PC-3 (cell line): ENCODE measurements at regions not wholly inside any gene's neighbourhood (a gene's known extent, or its start where the extent isn't known, plus 50 kb on each side); places are given as distances from the start of the nearest gene placed in this dataset.
"Not testable (repeated sequence)": the region's sequence is repeated elsewhere in the genome, so short reads cannot be mapped to it uniquely, and the experiment has no call there.

Experiments
- ATAC-seq: fragments of 200-7000 bp; cut with Tn5 transposase; 2 replicates; pipeline ENCODE4 v1.9.1; 2020; ENCODE audit warnings: mild to moderate bottlenecking, moderate library complexity
- BruUV-seq: library from RNA; stranded (reverse); fragments of 400-500 nt; replicated peaks from 2 replicates; lab custom pipeline; 2021; lab: Mats Ljungman, UMichigan
- CTCF ChIA-PET: fragments of 300-600 bp; sonication (Branson Sonifier 250); formaldehyde crosslinking; loops from one replicate; lab custom pipeline; 2022; ENCODE audit warnings: antibody characterized with exemption; lab: Charles Lee
- POLR2A ChIA-PET: fragments of 300-600 bp; sonication (Branson Sonifier 250); formaldehyde crosslinking; loops from one replicate; lab custom pipeline; 2022; ENCODE audit warnings: antibody characterized with exemption; ENCODE audit not compliant: unreplicated experiment; lab: Charles Lee
- DNase-seq: peaks from one replicate; pipeline ENCODE4 v3.0.0-alpha.2; 2015
- H2AFZ ChIP-seq: fragments of 300-600 bp; sonication (generic); 2 replicates; pipeline ENCODE4 v1.6.0; 2016; ENCODE audit warnings: antibody characterized with exemption, low read length
- H3F3A ChIP-seq: fragments of 300-600 bp; sonication (generic); one replicate; pipeline ENCODE4 v1.6.0; 2017; ENCODE audit warnings: antibody characterized with exemption, low read length, control low read depth, mild to moderate bottlenecking; ENCODE audit not compliant: unreplicated experiment
- H3K27ac ChIP-seq: fragments of 300-600 bp; sonication (generic); 2 replicates; pipeline ENCODE4 v1.5.1; 2016; ENCODE audit warnings: mild to moderate bottlenecking, low read length
- H3K27me3 ChIP-seq: fragments of 300-600 bp; sonication (generic); 2 replicates; pipeline ENCODE4 v1.6.1; 2016; ENCODE audit warnings: low read length, mixed read lengths
- H3K36me3 ChIP-seq: fragments of 300-600 bp; sonication (generic); 2 replicates; pipeline ENCODE4 v1.6.1; 2016; ENCODE audit warnings: low read depth, mixed run types, low read length, mixed read lengths
- H3K4me1 ChIP-seq: fragments of 300-600 bp; sonication (generic); 2 replicates; pipeline ENCODE4 v1.5.1; 2016; ENCODE audit warnings: low read length; ENCODE audit not compliant: insufficient read depth
- H3K4me2 ChIP-seq: fragments of 300-600 bp; sonication (generic); 2 replicates; pipeline ENCODE4 v1.6.0; 2016; ENCODE audit warnings: low read length
- H3K4me3 ChIP-seq: fragments of 300-600 bp; sonication (generic); 2 replicates; pipeline ENCODE4 v1.5.1; 2016; ENCODE audit warnings: mild to moderate bottlenecking, low read length, mixed read lengths
- H3K79me2 ChIP-seq: fragments of 300-600 bp; sonication (generic); 2 replicates; pipeline ENCODE4 v1.6.1; 2017; ENCODE audit warnings: low read length, mixed read lengths
- H3K9ac ChIP-seq: fragments of 300-600 bp; sonication (generic); 2 replicates; pipeline ENCODE4 v1.6.0; 2016; ENCODE audit warnings: mild to moderate bottlenecking, low read length
- H3K9me2 ChIP-seq: fragments of 300-600 bp; sonication (generic); replicated peaks from 2 replicates; pipeline ENCODE4 v1.6.1; 2016; ENCODE audit warnings: mixed run types, low read length, mixed read lengths
- H3K9me3 ChIP-seq: fragments of 300-600 bp; sonication (generic); 2 replicates; pipeline ENCODE4 v1.6.1; 2016; ENCODE audit warnings: low read length, mixed read lengths
- H4K20me1 ChIP-seq: fragments of 300-600 bp; sonication (generic); 2 replicates; pipeline ENCODE4 v1.6.1; 2016; ENCODE audit warnings: low read length, mixed read lengths
- CTCF ChIP-seq: fragments of 300-600 bp; sonication (generic); conservative IDR thresholded peaks from 2 replicates; pipeline ENCODE4 v1.5.1; 2017; ENCODE audit warnings: antibody characterized with exemption, low read depth, mild to moderate bottlenecking, low read length
- EZH2 ChIP-seq: fragments of 300-600 bp; sonication (generic); IDR thresholded peaks from one replicate; pipeline ENCODE4 v1.6.1; 2017; ENCODE audit warnings: antibody characterized with exemption, mild to moderate bottlenecking, low read length; ENCODE audit not compliant: unreplicated experiment
- EZH2phosphoT487 ChIP-seq: fragments of 300-600 bp; sonication (generic); IDR thresholded peaks from 2 replicates; pipeline ENCODE4 v1.6.1; 2018; ENCODE audit warnings: mild to moderate bottlenecking, antibody characterized with exemption, low read length, borderline replicate concordance
- intact Hi-C: fragments of 100-400 bp; cut with micrococcal nuclease; formaldehyde crosslinking; loops from 2 replicates; pipeline ENCODE4 v1.9.0; 2023

DNA sequence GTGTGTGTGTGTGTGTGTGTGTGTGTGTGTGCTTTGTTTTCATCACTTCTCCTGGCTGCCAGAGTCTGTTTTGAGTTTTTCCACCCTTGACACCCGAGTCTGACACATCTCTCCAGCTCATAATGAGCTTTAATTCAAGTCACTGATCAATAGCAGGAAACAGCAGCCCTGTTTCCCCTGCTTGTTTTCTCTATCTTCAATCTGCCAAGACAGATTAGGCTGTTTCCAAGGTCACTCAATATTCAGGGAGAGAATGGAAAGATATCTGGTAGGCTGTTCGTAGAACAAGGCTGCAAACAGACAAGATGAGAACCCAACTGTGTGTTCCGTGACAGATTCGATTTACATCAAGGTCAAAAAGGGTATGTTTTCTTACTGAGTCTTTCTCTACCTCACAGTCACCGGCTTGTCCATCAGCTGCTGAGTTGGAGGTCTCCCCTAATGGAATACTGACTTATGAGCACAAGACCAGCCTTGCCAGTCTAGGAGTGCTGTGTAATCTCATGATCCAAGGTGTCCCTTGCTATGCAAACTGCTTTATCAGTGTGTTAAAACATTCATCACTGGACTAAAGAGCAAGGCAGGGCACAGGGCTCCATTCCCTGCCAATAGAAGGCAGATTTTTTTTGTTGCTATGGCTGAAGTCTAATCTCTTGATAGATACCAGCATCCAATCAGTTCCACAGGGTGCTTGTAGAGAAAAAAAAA is 187.9 kb upstream of the LMCD1 start:
- Histone ChIP-seq H4K20me1 (no peaks in the 10 kb centered on the region), H3F3A (no peaks in the 10 kb centered on the region), H3K4me2 (no peak overlapping the region), H3K36me3 (no peaks in the 10 kb centered on the region), H3K9ac (no peak overlapping the region), H3K27ac (no peak overlapping the region), H3K4me3 (no peak overlapping the region), H3K79me2 (no peaks in the 10 kb centered on the region), H3K27me3 (no peaks in the 10 kb centered on the region), H2AFZ (no peak overlapping the region), H3K9me2 (no peaks in the 10 kb centered on the region), H3K9me3 (no peaks in the 10 kb centered on the region), H3K4me1 (no peaks in the 10 kb centered on the region)
- intact Hi-C loops = no loop called here
- no peak for TF ChIP-seq EZH2
- TF ChIP-seq EZH2phosphoT487 = no peak
- TF ChIP-seq CTCF = no peak
- no TSS peak for BruUV-seq
- ATAC-seq (no peak), DNase-seq (no peak)
- ChIA-PET POLR2A (no interaction called here), CTCF (no interaction called here)

DNA sequence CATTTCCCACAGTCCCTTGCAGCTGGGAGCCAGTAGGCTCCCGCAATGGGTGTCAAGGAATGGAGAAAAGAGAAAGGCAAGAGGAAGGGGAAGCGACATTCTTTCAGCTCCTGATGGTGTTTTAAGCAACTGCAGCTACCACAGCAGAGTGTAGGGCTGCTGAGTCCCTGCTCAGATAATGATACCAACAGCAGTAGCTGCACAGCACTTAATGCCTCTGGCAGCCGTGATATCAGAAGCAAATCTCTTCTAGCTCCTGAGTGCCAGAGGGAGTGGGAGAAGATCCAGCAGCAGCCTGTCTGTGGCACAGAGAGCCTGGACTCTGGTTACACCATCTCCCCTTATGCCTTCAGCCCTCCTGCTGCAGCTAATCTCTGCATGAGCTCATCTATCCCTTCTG is 186.1 kb upstream of the LMCD1 start:
- ATAC-seq, CTCF ChIA-PET, H3K4me2 ChIP-seq, H3K4me3 ChIP-seq, intact Hi-C loops, H4K20me1 ChIP-seq, DNase-seq, H3K36me3 ChIP-seq, H2AFZ ChIP-seq, H3K27me3 ChIP-seq, POLR2A ChIA-PET, H3F3A ChIP-seq, H3K27ac ChIP-seq, H3K9me2 ChIP-seq, H3K9me3 ChIP-seq, H3K9ac ChIP-seq, BruUV-seq, H3K79me2 ChIP-seq: not testable (repeated sequence)
- H3K4me1 ChIP-seq = peaks cover 12% of the 10 kb centered on the region

GRCh38 chr3:8317661-8318649 is 183.7 kb upstream of the LMCD1 start:
- H3K4me2 ChIP-seq = no peak overlapping the region
- H3K4me1 ChIP-seq = peaks cover 13% of the 10 kb centered on the region
- no peaks in the 10 kb centered on the region for H3F3A ChIP-seq
- no peak for TF ChIP-seq EZH2
- no peak for TF ChIP-seq EZH2phosphoT487
- TF ChIP-seq CTCF = no peak
- no peaks in the 10 kb centered on the region for H3K9me3 ChIP-seq
- no peak overlapping the region for H3K9ac ChIP-seq
- intact Hi-C loops = no loop called here
- no peaks in the 10 kb centered on the region for H3K79me2 ChIP-seq
- no peaks in the 10 kb centered on the region for H3K36me3 ChIP-seq
- POLR2A ChIA-PET = interaction anchor here (0.8 kb wide), 1 partner anchor 99 kb away, joined by 3 read pairs; no protein-coding TSS in a partner anchor
- CTCF ChIA-PET = no interaction called here
- BruUV-seq = no TSS peak
- H3K27me3 ChIP-seq = no peaks in the 10 kb centered on the region
- H4K20me1 ChIP-seq = no peaks in the 10 kb centered on the region
- no peaks in the 10 kb centered on the region for H3K9me2 ChIP-seq
- no peak overlapping the region for H3K4me3 ChIP-seq
- no peak overlapping the region for H2AFZ ChIP-seq
- ATAC-seq (no peak), DNase-seq (peak; percentile 28)
- no peak overlapping the region for H3K27ac ChIP-seq
